NCI-H2227 (cell line): ENCODE measurements at regions not wholly inside any gene's neighbourhood (a gene's known extent, or its start where the extent isn't known, plus 50 kb on each side); places are given as distances from the start of the nearest gene placed in this dataset.
"Not testable (repeated sequence)": the region's sequence is repeated elsewhere in the genome, so short reads cannot be mapped to it uniquely, and the experiment has no call there.

Experiments
- DNase-seq: peaks from one replicate; lab custom pipeline; 2025; ENCODE audit not compliant: unreplicated experiment; lab: John Stamatoyannopoulos, UW

- no peak for DNase-seq
These were observed 83.2 kb upstream of the TNRC6B start for GRCh38 chr22:40094485-40094884.

DNA sequence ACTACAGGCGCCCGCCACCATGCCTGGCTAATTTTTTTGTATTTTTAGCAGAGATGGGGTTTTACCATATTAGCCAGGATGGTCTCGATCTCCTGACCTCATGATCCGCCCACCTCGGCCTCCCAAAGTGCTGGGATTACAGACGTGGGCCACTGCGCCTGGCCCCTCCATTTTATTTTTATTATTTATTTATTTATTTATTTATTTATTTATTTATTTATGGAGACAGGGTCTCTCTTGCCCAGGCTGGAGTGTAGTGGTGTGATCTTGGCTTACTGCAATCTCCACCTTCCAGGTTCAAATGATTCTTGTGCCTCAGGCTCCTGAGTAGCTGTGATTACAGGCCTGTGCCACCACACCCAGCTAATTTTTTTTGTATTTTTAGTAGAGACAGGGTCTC, 77.8 kb upstream of the TNRC6B start:
- not testable (repeated sequence) for DNase-seq

DNA sequence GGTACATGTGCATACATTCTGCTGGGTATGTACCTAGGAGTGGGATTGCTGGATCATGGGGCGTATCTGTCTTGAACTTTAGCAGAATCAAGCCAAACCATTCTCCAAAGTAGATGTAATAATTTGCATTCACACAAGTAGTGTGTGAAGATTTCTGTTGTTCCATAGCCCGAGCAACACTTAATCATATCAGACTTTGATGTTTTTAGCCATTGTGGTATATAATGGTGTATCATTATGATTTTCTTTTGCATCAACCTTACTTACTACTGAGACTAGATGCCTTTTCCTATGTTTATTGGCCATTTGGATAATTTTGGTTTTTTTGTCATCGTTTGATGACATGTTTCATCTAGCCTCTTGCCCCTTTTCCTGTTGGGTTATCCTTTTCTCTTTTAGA, 72.0 kb upstream of the TNRC6B start:
- DNase-seq = no peak

DNA sequence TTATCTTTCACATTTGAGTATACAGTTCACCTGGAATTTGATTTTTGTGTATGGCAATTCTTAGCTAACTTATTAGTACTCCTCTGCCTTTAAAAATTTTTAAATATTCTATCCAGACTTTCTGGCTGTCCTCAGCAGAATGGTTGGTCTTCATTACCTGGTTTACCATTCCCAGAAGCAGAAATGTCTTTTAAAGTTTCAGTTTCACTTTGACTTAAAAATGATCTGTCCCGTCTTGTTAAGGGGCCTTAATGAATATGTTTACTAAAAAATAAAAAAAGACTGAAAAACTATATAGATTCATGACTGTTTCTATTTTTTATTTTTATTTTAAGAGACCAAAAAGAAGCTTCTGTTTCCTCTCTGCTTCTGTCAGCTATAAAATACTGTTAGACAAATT, 70.5 kb upstream of the TNRC6B start:
- DNase-seq = no peak

- no peak for DNase-seq
These were observed 69.8 kb upstream of the TNRC6B start for GRCh38 chr22:40107851-40108378.

- DNase-seq = no peak
These were observed 69.3 kb upstream of the TNRC6B start for GRCh38 chr22:40108396-40108795.

DNA sequence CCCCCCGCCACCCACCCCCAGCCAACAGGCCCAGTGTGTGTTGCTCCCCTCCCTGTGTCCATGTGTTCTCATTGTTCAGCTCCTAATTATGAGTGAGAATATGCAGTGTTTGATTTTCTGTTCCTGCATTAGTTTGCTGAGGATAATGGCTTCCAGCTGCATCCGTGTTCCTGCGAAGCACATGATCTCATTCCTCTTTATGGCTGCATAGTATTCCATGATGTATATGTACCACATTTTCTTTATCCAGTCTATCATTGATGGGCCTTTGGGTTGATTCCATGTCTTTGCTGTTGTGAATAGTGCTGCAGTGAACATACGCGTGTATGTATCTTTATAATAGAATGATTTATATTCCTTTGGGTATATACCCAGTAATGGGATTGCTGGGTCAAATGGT, 68.8 kb upstream of the TNRC6B start:
- DNase-seq = not testable (repeated sequence)

DNA sequence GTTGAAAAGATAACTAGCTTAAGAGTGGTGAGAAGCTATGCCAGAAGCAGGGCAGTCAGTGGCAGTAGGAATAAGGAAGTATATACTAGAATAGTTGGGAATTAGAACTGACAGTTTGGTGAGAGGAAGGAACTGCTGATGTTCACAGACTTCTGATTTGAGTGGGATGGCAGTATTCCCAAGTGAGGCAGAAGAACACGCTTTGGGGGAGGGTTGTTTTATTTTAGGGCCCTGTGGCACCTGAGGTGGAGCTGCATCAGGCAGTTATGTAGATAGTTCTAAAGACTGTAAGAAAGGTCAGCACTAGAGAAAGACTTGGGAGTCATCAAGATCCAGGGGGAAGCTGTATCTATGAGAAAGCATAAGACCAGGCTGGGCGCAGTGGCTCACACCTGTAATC, 66.3 kb upstream of the TNRC6B start:
- DNase-seq = no peak

GRCh38 chr22:40112595-40112994, 65.1 kb upstream of the TNRC6B start:
- DNase-seq = no peak

DNA sequence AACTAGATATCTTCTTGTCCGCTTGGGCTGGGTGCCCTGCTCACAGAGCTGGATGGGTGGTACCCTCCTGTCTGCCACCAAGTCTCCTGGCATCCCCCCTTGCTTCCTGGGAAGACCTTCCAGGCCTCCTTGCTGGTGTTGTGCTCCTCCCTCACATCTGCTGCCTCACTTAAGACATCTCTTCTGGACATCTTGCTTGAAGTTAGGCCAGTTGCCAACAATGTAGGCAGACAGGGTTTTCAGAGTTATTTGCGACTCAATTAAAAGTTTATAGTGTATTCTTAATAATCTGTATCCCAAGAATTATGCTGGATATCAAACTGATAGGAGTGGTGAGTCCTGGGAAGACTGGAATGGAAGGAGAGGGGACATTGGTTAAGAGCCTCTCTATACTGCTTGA, 64.0 kb upstream of the TNRC6B start:
- DNase-seq = no peak

- DNase-seq = no peak
These were observed 63.3 kb upstream of the TNRC6B start for GRCh38 chr22:40114411-40114810.

DNA sequence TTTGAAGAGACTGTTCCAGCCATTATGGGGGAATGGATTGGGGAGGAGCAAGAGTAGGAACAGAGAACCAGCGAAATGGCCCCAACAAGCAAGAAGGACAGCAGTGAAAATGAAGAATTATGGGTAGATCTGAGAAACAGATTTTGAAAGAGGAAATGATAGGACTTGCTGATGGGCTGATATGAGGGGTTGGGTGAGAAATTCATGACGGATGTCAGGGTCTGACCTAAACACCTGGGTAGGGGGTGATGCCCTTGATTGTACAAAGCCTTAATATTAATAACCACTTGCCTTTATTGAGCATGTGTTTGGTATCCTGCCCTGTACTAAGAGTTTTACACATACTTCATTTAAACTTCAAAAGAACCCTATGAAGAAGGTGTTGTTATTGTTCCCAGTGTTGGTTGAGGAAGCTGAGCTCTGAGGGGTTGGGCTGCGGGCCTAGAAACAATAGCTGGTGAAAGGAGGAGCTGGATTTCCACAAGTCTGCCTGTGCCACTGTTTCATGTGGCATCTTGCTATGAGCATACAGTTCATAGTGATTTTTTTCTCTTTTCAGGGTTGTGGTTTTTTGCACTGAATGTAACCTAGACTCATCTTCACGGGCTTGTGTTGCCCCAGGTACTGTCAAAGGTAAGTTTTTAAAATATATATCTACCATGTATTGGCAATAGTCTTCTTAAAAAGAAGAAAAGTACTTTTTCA, 61.1 kb upstream of the TNRC6B start:
- no peak for DNase-seq

DNA sequence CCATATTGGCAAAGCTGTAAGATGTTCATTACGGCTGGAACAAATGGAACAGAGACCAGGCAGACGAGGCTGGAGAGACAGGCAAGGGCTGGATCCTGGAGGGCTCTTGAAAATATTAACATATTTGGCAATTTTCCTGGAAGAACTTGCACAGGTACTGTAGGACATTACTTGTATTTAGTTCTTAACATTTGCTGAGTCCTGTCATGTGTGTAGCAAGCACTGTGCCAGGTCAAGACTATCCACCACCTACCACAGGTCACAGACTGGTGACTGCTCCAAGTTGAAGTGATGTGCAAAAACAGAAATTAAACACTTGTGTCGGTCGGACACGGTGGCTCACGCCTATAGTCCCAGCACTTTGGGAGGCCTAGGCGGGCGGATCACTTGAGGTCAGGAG, 58.7 kb upstream of the TNRC6B start:
- DNase-seq = no peak

GRCh38 chr22:40120848-40121247, 56.9 kb upstream of the TNRC6B start:
- DNase-seq = no peak

DNA sequence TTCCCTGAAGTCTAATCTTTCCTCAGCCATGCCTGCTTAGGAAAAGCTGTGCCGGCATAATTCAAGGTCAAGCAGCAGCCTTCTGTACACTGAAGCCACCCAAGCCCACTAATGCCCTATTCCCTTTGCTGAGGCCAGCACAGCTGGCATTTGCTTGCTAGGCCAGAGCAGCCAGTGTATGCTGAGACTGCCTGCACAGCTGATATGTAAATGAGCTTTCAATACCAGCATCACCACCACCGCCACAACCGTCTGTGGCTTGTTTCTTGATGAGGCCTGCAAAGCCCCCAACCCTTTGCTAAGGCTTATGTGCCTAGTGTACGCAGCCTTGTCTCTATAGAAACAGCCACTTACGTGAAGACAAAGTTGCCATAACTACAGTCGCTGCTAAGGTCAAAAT, 56.3 kb upstream of the TNRC6B start:
- DNase-seq = peak; percentile 18

GRCh38 chr22:40122792-40123191, 54.9 kb upstream of the TNRC6B start:
- DNase-seq = no peak

- no peak for DNase-seq
These were observed 54.3 kb upstream of the TNRC6B start for GRCh38 chr22:40123387-40123786.
